ENCODE measurements at regions not wholly inside any gene's neighbourhood (a gene's known extent, or its start where the extent isn't known, plus 50 kb on each side); places are given as distances from the start of the nearest gene placed in this dataset.

DNA sequence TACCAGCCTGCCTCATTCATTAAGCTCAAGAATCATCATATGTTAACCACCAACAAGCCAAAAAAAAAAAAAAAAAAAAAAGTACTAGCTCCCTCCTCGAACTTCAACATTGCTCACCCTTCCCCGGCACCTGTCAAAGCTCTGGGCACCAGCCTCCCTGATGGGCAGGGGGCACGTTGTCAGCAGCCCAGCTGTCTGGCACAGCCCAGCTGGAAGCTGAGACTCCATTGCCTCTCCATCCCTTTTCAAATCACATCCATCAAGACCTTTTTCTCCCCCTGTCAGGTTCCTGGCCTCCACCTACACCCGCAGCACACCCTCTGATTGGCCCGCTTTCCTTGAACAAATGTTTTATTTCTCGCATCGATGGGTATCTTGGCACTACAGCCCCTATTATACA lies 913.3 kb upstream of the AUTS2 start:
- no peak overlapping the region for H3K4me3 ChIP-seq (ENCODE audit: low read length)

DNA sequence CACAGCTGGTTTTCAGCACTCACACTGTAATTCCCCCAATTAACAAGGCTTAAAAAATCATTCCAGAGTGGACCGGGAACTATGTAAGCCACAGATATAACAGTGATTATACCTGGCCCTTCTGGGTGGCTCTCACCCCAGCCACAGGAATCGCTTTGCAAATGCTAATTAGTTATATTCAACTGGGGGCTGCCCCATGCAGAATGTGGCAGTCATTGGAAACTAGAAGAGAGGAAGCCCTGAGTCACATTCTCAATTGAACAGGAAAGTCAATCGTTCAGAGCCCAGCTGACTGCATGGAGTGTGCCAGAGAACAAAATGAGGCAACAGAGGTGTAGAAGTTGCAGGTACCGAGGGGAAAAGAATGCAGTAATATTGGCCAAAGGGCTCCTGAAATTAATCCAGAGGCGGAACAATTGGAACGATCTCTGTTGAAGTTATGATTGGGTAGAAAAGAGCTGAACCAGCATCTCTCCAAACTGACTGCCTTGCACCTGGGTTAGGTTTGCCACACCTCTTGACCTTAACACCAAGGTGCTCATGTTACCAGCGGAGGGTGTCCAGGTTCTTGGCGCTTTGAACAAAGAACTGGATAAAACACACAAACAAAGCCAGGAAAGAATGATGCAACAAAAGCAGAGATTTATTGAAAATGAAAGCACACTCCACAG lies 909.7 kb upstream of the AUTS2 start:
- Histone ChIP-seq H3K4me3 (ENCODE audit: low read length) (peak overlapping the region; percentile 6; the same call in 1 of the 2 replicates), H3K79me2 (ENCODE audit: low read length) (no peaks in the 10 kb centered on the region), H3K4me2 (ENCODE audit: low read depth, low read length) (peak overlapping the region; percentile 26; the same call in 1 of the 2 replicates), H2AFZ (ENCODE audit: low read length) (peak overlapping the region; percentile 12), H3K4me1 (ENCODE audit: low read length) (no peaks in the 10 kb centered on the region), H3F3A (ENCODE audit: insufficient read depth, low read length) (no peaks in the 10 kb centered on the region), H3K36me3 (replicated peaks; ENCODE audit: insufficient read depth, low read length) (no peaks in the 10 kb centered on the region), H3K9me2 (replicated peaks; ENCODE audit: insufficient read depth, low read length) (no peaks in the 10 kb centered on the region), H4K20me1 (ENCODE audit: insufficient read depth, low read length) (no peaks in the 10 kb centered on the region), H3K9ac (ENCODE audit: low read length) (no peak overlapping the region; the same call in 1 of the 2 replicates), H3K9me3 (replicated peaks; ENCODE audit: insufficient read depth, low read length) (no peaks in the 10 kb centered on the region), H3K27me3 (replicated peaks; ENCODE audit: insufficient read depth, low read length) (no peaks in the 10 kb centered on the region), H3K27ac (ENCODE audit: low read length) (peak overlapping the region; percentile 21; the same call in 1 of the 2 replicates)
- DNase-seq: peak; percentile 45
- TF ChIP-seq CTCF (IDR thresholded peaks at IDR 0.05; ENCODE audit: low read length) (no peak), EZH2 (optimal IDR thresholded peaks at IDR 0.05; ENCODE audit: low read depth, low read length) (no peak), EZH2phosphoT487 (IDR thresholded peaks at IDR 0.05; ENCODE audit: low read length) (no peak)

More for the DNA sequence above, 913.3 kb upstream of the AUTS2 start:
- Histone ChIP-seq H3K9ac (ENCODE audit: low read length) (no peak overlapping the region), H3K27me3 (replicated peaks; ENCODE audit: insufficient read depth, low read length) (no peaks in the 10 kb centered on the region), H3K9me2 (replicated peaks; ENCODE audit: insufficient read depth, low read length) (no peaks in the 10 kb centered on the region), H3K4me2 (ENCODE audit: low read depth, low read length) (no peak overlapping the region), H3K27ac (ENCODE audit: low read length) (no peak overlapping the region), H3K36me3 (replicated peaks; ENCODE audit: insufficient read depth, low read length) (no peaks in the 10 kb centered on the region), H3F3A (ENCODE audit: insufficient read depth, low read length) (no peaks in the 10 kb centered on the region), H2AFZ (ENCODE audit: low read length) (no peak overlapping the region), H3K79me2 (ENCODE audit: low read length) (no peaks in the 10 kb centered on the region), H3K4me1 (ENCODE audit: low read length) (no peaks in the 10 kb centered on the region), H3K9me3 (replicated peaks; ENCODE audit: insufficient read depth, low read length) (no peaks in the 10 kb centered on the region), H4K20me1 (ENCODE audit: insufficient read depth, low read length) (no peaks in the 10 kb centered on the region)
- no peak for DNase-seq
- TF ChIP-seq CTCF (IDR thresholded peaks at IDR 0.05; ENCODE audit: low read length) (no peak), EZH2 (optimal IDR thresholded peaks at IDR 0.05; ENCODE audit: low read depth, low read length) (no peak), EZH2phosphoT487 (IDR thresholded peaks at IDR 0.05; ENCODE audit: low read length) (no peak)

- Histone ChIP-seq H3K9ac (ENCODE audit: low read length) (no peak overlapping the region; the same call in 1 of the 2 replicates), H3K36me3 (replicated peaks; ENCODE audit: insufficient read depth, low read length) (no peaks in the 10 kb centered on the region), H3K79me2 (ENCODE audit: low read length) (no peaks in the 10 kb centered on the region), H2AFZ (ENCODE audit: low read length) (peak overlapping the region; percentile 12), H3K27me3 (replicated peaks; ENCODE audit: insufficient read depth, low read length) (no peaks in the 10 kb centered on the region), H3K4me3 (ENCODE audit: low read length) (peak overlapping the region; percentile 6; the same call in 1 of the 2 replicates), H3K27ac (ENCODE audit: low read length) (peak overlapping the region; percentile 21; the same call in 1 of the 2 replicates), H3K4me1 (ENCODE audit: low read length) (no peaks in the 10 kb centered on the region), H3F3A (ENCODE audit: insufficient read depth, low read length) (no peaks in the 10 kb centered on the region), H3K4me2 (ENCODE audit: low read depth, low read length) (peak overlapping the region; percentile 26; the same call in 1 of the 2 replicates), H3K9me3 (replicated peaks; ENCODE audit: insufficient read depth, low read length) (no peaks in the 10 kb centered on the region), H3K9me2 (replicated peaks; ENCODE audit: insufficient read depth, low read length) (no peaks in the 10 kb centered on the region), H4K20me1 (ENCODE audit: insufficient read depth, low read length) (no peaks in the 10 kb centered on the region)
- peak; percentile 48 for DNase-seq
- no peak for TF ChIP-seq EZH2phosphoT487 (IDR thresholded peaks at IDR 0.05; ENCODE audit: low read length)
- TF ChIP-seq CTCF (IDR thresholded peaks at IDR 0.05; ENCODE audit: low read length): no peak
- no peak for TF ChIP-seq EZH2 (optimal IDR thresholded peaks at IDR 0.05; ENCODE audit: low read depth, low read length)
These were observed 909.2 kb upstream of the AUTS2 start for GRCh38 chr7:68689087-68689433.
